NCI-H1048 (cell line): ENCODE measurements at regions not wholly inside any gene's neighbourhood (a gene's known extent, or its start where the extent isn't known, plus 50 kb on each side); places are given as distances from the start of the nearest gene placed in this dataset.

Source experiments
- DNase-seq: peaks from one replicate; lab custom pipeline; 2025; lab: John Stamatoyannopoulos, UW

- DNase-seq: no peak
Measured at GRCh38 chr1:13878021-13878420, 178.0 kb downstream of the PRDM2 start.

- no peak for DNase-seq
Measured at GRCh38 chr1:13878451-13878850, 178.5 kb downstream of the PRDM2 start.

GRCh38 chr1:13881385-13882088, 181.5 kb downstream of the PRDM2 start:
- no peak for DNase-seq

- no peak for DNase-seq
Measured at GRCh38 chr1:13888351-13888986, 188.5 kb downstream of the PRDM2 start.

- DNase-seq: no peak
Measured at GRCh38 chr1:13889495-13889894, 189.5 kb downstream of the PRDM2 start.

- no peak for DNase-seq
Measured at GRCh38 chr1:13890766-13891165, 190.8 kb downstream of the PRDM2 start.

GRCh38 chr1:13892198-13892597, 192.2 kb downstream of the PRDM2 start:
- DNase-seq: no peak

- DNase-seq: no peak
Measured at GRCh38 chr1:13892671-13893325, 192.8 kb downstream of the PRDM2 start.

GRCh38 chr1:13893409-13893821, 193.4 kb downstream of the PRDM2 start:
- DNase-seq: no peak

GRCh38 chr1:13896932-13897331, 196.9 kb downstream of the PRDM2 start:
- no peak for DNase-seq

GRCh38 chr1:13898406-13898805, 198.4 kb downstream of the PRDM2 start:
- DNase-seq: no peak

GRCh38 chr1:13899856-13900255, 199.9 kb downstream of the PRDM2 start:
- no peak for DNase-seq

- no peak for DNase-seq
Measured at GRCh38 chr1:13900583-13900982, 200.6 kb downstream of the PRDM2 start.

GRCh38 chr1:13901039-13901438, 201.1 kb downstream of the PRDM2 start:
- peak; percentile 75 for DNase-seq

- DNase-seq: no peak
Measured at GRCh38 chr1:13901597-13901996, 201.6 kb downstream of the PRDM2 start.

GRCh38 chr1:13908128-13908527, 208.1 kb downstream of the PRDM2 start:
- DNase-seq: no peak

- no peak for DNase-seq
Measured at GRCh38 chr1:13911697-13912619, 212.0 kb downstream of the PRDM2 start.

GRCh38 chr1:13913396-13913795, 213.4 kb downstream of the PRDM2 start:
- no peak for DNase-seq

GRCh38 chr1:13916530-13916929, 216.5 kb downstream of the PRDM2 start:
- no peak for DNase-seq

GRCh38 chr1:13917607-13918006, 217.6 kb downstream of the PRDM2 start:
- DNase-seq: no peak

GRCh38 chr1:13918862-13919261, 218.9 kb downstream of the PRDM2 start:
- no peak for DNase-seq

- no peak for DNase-seq
Measured at GRCh38 chr1:13921190-13921589, 221.2 kb downstream of the PRDM2 start.
